ENCODE measurements at regions not wholly inside any gene's neighbourhood (a gene's known extent, or its start where the extent isn't known, plus 50 kb on each side); places are given as distances from the start of the nearest gene placed in this dataset.

GRCh38 chr12:91639327-91639726, 456.7 kb upstream of the DCN start:
- ChIA-PET CTCF (no interaction called here), POLR2A (interaction anchor here (0.6 kb wide), 1 partner anchor 534 kb away, joined by 3 read pairs; no protein-coding TSS in a partner anchor)
- Mint-ChIP-seq H3K4me3 (no peak overlapping the region), H3K27ac (no peak overlapping the region), H3K27me3 (peaks cover 8% of the 10 kb centered on the region), H3K9me3 (ENCODE audit: insufficient read depth) (peaks cover 2% of the 10 kb centered on the region), H3K4me1 (peaks cover 2% of the 10 kb centered on the region)
- 84% methylated on average over 2 of the region's 3 CpGs for WGBS (ENCODE audit: insufficient coverage)
- ATAC-seq (ENCODE audit: low read depth) = no peak
- H3K4me2 ChIP-seq (replicated peaks; ENCODE audit: low read depth, low read length, poor library complexity, severe bottlenecking) = no peak overlapping the region
- no peaks in the 10 kb centered on the region for H3K4me1 ChIP-seq (ENCODE audit: control insufficient read depth in 2 of 2, insufficient read depth in 2 of 2, low read length in 2 of 2)
- no peak overlapping the region for H3K27ac ChIP-seq (ENCODE audit: low read length in 2 of 2)
- intact Hi-C loops (cut with micrococcal nuclease) = no loop called here
- H3K9ac ChIP-seq (ENCODE audit: low read length) = no peak overlapping the region
- peaks cover 0 to 5% (median 0%) of the 10 kb centered on the region in 3 donors for H3K9me3 ChIP-seq (ENCODE audit: control extremely low read depth in 1 of 3, control insufficient read depth in 2 of 3, insufficient read depth in 1 of 3, low read length in 2 of 3)
- no peak overlapping the region for H3K4me3 ChIP-seq (ENCODE audit: control extremely low read depth in 1 of 5, extremely low read depth in 1 of 5, insufficient read depth in 1 of 5, low read depth in 2 of 5, low read length in 4 of 5)
- no peaks in the 10 kb centered on the region for H4K20me1 ChIP-seq (ENCODE audit: control insufficient read depth, insufficient read depth, low read length, poor library complexity, severe bottlenecking)
- no peak for DNase-seq
- TF ChIP-seq CTCF (IDR thresholded peaks at IDR 0.05) (no peak), EZH2 (IDR thresholded peaks at IDR 0.05; ENCODE audit: borderline replicate concordance, insufficient read depth, low read depth, low read length, poor library complexity, severe bottlenecking) (no peak)
- H2AFZ ChIP-seq (ENCODE audit: insufficient read depth, low read depth, low read length, poor library complexity, severe bottlenecking) = no peak overlapping the region
- H3K36me3 ChIP-seq (replicated peaks in 1 of 2; ENCODE audit: control extremely low read depth in 1 of 2, control insufficient read depth in 1 of 2, extremely low read depth in 1 of 2, insufficient read depth in 2 of 2, low read length in 1 of 2) = no peaks in the 10 kb centered on the region
- peaks cover 0 to 3% (median 1%) of the 10 kb centered on the region in 4 experiments for H3K27me3 ChIP-seq (replicated peaks in 1 of 4; ENCODE audit: control extremely low read depth in 1 of 4, control insufficient read depth in 3 of 4, insufficient read depth in 4 of 4, low read length in 3 of 4)
- no peaks in the 10 kb centered on the region for H3K79me2 ChIP-seq (ENCODE audit: control insufficient read depth, insufficient read depth, low read length)

DNA sequence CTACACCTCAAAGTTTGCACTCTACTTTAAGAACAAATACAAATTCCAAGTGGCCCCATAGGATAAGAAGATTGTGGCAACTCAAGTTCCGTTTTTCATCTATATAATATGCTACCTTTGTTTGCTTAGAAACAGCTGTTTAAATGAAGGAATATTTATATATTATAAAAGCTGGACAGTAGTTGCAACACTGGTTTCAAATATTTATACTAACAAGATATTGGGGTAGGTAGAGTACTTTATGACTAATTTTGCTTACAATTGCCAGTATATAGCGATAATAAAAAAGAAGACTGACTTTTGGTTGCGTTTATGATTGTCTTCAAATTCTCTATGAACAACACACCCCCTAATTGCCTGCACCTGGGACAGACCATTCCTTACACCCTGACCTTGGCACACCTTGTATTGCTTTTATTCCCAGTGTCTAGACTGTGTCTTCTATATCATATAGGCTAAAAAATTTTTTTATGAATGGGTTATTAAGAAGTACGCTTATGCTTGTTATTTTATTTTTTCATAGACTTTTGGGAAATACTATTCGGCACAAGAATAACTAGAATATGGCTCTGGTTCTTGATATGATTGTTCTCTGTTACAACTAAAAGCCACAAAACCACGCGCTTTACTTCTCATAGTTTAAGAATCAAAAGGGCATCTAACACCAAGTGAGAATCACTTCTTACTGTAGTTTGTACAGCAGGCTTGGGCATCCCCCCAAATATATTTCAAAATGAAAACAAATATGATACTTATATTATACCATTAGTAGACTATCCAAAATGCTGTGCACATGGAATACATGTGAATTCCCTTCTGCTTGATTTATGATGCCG, 455.4 kb upstream of the DCN start:
- Histone ChIP-seq H4K20me1 (ENCODE audit: control insufficient read depth, insufficient read depth, low read length, poor library complexity, severe bottlenecking) (no peaks in the 10 kb centered on the region), H3K4me2 (replicated peaks; ENCODE audit: low read depth, low read length, poor library complexity, severe bottlenecking) (no peak overlapping the region), H3K4me1 (ENCODE audit: control insufficient read depth in 2 of 2, insufficient read depth in 2 of 2, low read length in 2 of 2) (no peaks in the 10 kb centered on the region), H3K4me3 (ENCODE audit: control extremely low read depth in 1 of 5, extremely low read depth in 1 of 5, insufficient read depth in 1 of 5, low read depth in 2 of 5, low read length in 4 of 5) (no peak overlapping the region), H3K36me3 (replicated peaks in 1 of 2; ENCODE audit: control extremely low read depth in 1 of 2, control insufficient read depth in 1 of 2, extremely low read depth in 1 of 2, insufficient read depth in 2 of 2, low read length in 1 of 2) (no peaks in the 10 kb centered on the region), H2AFZ (ENCODE audit: insufficient read depth, low read depth, low read length, poor library complexity, severe bottlenecking) (no peak overlapping the region), H3K9ac (ENCODE audit: low read length) (no peak overlapping the region), H3K9me3 (ENCODE audit: control extremely low read depth in 1 of 3, control insufficient read depth in 2 of 3, insufficient read depth in 1 of 3, low read length in 2 of 3) (peaks cover 0 to 12% (median 0%) of the 10 kb centered on the region in 3 donors), H3K27me3 (replicated peaks in 1 of 4; ENCODE audit: control extremely low read depth in 1 of 4, control insufficient read depth in 3 of 4, insufficient read depth in 4 of 4, low read length in 3 of 4) (peaks cover 0 to 2% (median 0%) of the 10 kb centered on the region in 4 experiments), H3K27ac (ENCODE audit: low read length in 2 of 2) (no peak overlapping the region), H3K79me2 (ENCODE audit: control insufficient read depth, insufficient read depth, low read length) (no peaks in the 10 kb centered on the region)
- DNase-seq (no peak), ATAC-seq (ENCODE audit: low read depth) (no peak)
- H3K4me3 Mint-ChIP-seq = no peak overlapping the region
- no peak for TF ChIP-seq CTCF (IDR thresholded peaks at IDR 0.05)
- no peak for TF ChIP-seq EZH2 (IDR thresholded peaks at IDR 0.05; ENCODE audit: borderline replicate concordance, insufficient read depth, low read depth, low read length, poor library complexity, severe bottlenecking)
- POLR2A ChIA-PET = no interaction called here
- no peak overlapping the region for H3K27ac Mint-ChIP-seq
- peaks cover 8% of the 10 kb centered on the region for H3K27me3 Mint-ChIP-seq
- intact Hi-C loops (cut with micrococcal nuclease) = no loop called here
- no CpG with 5 or more reads among the region's 8 CpGs for WGBS (ENCODE audit: insufficient coverage)
- CTCF ChIA-PET = no interaction called here
- peaks cover 2% of the 10 kb centered on the region for H3K9me3 Mint-ChIP-seq (ENCODE audit: insufficient read depth)
- peaks cover 2% of the 10 kb centered on the region for H3K4me1 Mint-ChIP-seq
